ACC112 (cell line): ENCODE measurements at regions not wholly inside any gene's neighbourhood (a gene's known extent, or its start where the extent isn't known, plus 50 kb on each side); places are given as distances from the start of the nearest gene placed in this dataset.
"Not testable (repeated sequence)": the region's sequence is repeated elsewhere in the genome, so short reads cannot be mapped to it uniquely, and the experiment has no call there.

Source experiments
- H2AFZ ChIP-seq: fragments of 200-600 bp; sonication (generic); one replicate; pipeline ENCODE4 v1.6.0; 2017; ENCODE audit warnings: antibody characterized with exemption, low read length; ENCODE audit not compliant: unreplicated experiment
- H3K27ac ChIP-seq: fragments of 200-600 bp; sonication (generic); 2 replicates; pipeline ENCODE4 v1.5.1; 2014; ENCODE audit warnings: low read depth, mild to moderate bottlenecking, antibody characterized with exemption, low read length, moderate library complexity
- H3K27me3 ChIP-seq: fragments of 200-600 bp; sonication (generic); 2 replicates; pipeline ENCODE4 v1.6.1; 2014; ENCODE audit warnings: mild to moderate bottlenecking, antibody characterized with exemption, low read length, moderate library complexity, mixed read lengths; ENCODE audit not compliant: insufficient read depth
- H3K36me3 ChIP-seq: fragments of 200-600 bp; sonication (generic); 2 replicates; pipeline ENCODE4 v1.6.1; 2016; ENCODE audit warnings: mild to moderate bottlenecking, antibody characterized with exemption, low read length, moderate library complexity, mixed read lengths; ENCODE audit not compliant: insufficient read depth
- H3K4me1 ChIP-seq: fragments of 200-600 bp; sonication (generic); one replicate; pipeline ENCODE4 v1.6.1; 2016; ENCODE audit warnings: low read length, mixed read lengths; ENCODE audit not compliant: insufficient read depth, unreplicated experiment, control insufficient read depth
- H3K4me3 ChIP-seq: fragments of 200-600 bp; sonication (generic); 2 replicates; pipeline ENCODE4 v1.5.1; 2014; ENCODE audit warnings: mild to moderate bottlenecking, low read depth, low read length
- H3K79me2 ChIP-seq: fragments of 200-600 bp; sonication (generic); one replicate; pipeline ENCODE4 v1.6.0; 2016; ENCODE audit warnings: low read length; ENCODE audit not compliant: control insufficient read depth, unreplicated experiment, insufficient read depth

DNA sequence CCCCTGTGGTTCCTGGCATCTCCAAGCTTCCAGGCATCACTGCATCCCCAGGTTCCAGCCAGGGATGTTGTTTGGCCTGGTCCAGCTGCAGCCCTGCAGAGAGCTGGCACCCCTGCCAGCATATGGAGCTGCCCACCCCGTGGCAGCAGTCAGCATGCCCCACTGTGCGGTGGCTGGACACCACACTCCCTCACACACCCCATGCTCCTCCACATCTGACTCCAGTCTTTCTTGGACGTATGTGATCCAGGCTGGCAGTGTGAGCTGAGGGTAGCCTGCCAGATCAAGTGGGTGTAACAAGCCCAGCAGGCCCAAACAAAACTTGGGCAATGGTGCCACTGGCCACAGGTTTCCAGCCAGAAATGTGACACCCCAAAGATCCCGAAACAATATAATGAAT, 620.4 kb downstream of the RWDD3 start:
- Histone ChIP-seq H3K4me3 (no peak overlapping the region), H2AFZ (no peak overlapping the region), H3K79me2 (no peaks in the 10 kb centered on the region), H3K4me1 (no peaks in the 10 kb centered on the region), H3K27me3 (no peaks in the 10 kb centered on the region), H3K27ac (no peak overlapping the region), H3K36me3 (no peaks in the 10 kb centered on the region)

DNA sequence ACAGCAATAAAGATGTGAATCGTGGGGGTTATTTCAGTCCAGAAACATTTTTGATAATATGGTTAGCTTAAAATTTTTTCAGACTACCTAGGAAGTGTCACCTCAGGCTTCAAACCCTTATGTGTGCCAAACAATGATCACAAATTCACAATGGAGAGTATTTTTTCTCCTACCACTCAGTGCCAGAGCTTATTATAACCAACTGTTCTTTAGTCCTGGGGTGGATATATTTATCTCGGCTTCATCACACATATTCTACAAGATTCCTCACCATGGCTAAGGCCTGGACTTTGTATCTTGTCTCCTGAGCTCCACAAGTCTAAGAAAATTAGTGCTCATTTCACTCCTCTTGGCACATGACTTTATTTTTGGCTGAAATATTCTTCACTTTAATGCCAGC, 629.1 kb downstream of the RWDD3 start:
- H3K27ac ChIP-seq: no peak overlapping the region
- H3K27me3 ChIP-seq: no peaks in the 10 kb centered on the region
- H3K36me3 ChIP-seq: no peaks in the 10 kb centered on the region
- no peaks in the 10 kb centered on the region for H3K4me1 ChIP-seq
- no peak overlapping the region for H3K4me3 ChIP-seq
- H2AFZ ChIP-seq: no peak overlapping the region
- no peaks in the 10 kb centered on the region for H3K79me2 ChIP-seq

DNA sequence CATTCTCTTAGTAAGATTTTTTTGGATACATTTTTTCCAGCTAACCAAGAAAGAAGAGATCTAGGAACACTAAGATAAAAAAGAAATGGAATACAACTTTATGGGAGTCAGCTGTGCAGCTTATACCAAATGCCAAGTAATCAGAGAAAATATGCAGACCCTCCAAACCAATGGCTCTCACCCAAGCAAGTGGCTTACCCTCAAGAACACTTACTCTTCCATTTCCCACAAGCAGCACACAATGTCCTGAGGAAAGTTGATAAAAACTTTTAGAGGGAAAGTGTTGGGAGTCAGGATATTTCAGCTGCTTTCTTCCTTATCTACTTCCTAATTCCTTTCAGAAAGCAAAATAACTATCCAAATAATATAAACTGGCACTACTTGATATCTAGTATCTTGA, 631.8 kb downstream of the RWDD3 start:
- H3K27me3 ChIP-seq: no peaks in the 10 kb centered on the region
- no peak overlapping the region for H3K4me3 ChIP-seq
- H2AFZ ChIP-seq: no peak overlapping the region
- H3K4me1 ChIP-seq: no peaks in the 10 kb centered on the region
- no peak overlapping the region for H3K27ac ChIP-seq
- H3K79me2 ChIP-seq: no peaks in the 10 kb centered on the region
- no peaks in the 10 kb centered on the region for H3K36me3 ChIP-seq

DNA sequence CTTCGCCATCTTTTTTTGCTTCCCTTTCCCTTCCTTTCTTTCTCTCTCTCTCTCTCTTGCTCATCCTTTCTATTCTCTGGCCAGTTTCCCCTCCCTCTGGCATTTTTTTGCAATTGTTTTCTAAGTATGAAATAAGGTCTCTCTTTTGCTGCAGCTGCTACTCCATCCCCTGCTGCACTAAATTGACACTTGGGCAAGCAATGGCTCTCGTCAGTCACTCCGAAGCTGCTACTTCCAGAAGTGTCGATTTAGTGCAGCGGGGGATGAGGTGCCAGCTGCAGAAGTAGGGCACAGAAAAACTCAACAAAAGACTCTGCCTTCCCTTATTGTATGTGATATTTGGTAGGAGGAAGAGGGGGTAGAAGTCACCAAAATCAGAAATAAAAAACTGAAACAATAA, 642.3 kb downstream of the RWDD3 start:
- Histone ChIP-seq H3K27ac (no peak overlapping the region), H3K36me3 (no peaks in the 10 kb centered on the region), H2AFZ (no peak overlapping the region), H3K4me3 (no peak overlapping the region), H3K79me2 (no peaks in the 10 kb centered on the region), H3K4me1 (no peaks in the 10 kb centered on the region), H3K27me3 (no peaks in the 10 kb centered on the region)

DNA sequence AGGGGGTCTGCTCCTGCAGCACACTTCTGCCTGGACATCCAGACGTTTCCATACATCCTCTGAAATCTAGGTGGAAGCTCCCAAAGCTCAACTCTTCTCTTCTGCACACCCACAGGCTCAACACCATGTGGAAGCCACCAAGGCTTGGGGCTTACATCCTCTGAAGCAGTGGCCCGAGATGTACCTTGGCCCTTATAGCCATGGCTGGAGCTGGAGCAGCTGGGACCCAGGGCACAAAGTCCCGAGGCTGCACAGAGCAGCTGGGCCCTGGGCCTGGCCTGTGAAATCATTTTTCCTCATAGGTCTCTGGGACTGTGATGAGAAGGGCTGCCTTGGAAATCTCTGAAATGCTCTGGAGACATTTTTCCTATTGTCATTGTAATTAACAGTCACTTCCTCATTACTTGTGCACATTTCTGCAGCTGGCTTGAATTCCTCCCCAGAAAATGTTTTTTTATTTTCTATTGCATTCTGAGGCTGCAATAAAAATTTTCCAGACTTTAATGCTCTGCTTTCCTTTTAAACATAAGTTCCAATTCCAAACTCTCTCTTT, 645.6 kb downstream of the RWDD3 start:
- Histone ChIP-seq H3K27ac (no peak overlapping the region), H3K4me1 (no peaks in the 10 kb centered on the region), H3K27me3 (no peaks in the 10 kb centered on the region), H3K36me3 (no peaks in the 10 kb centered on the region), H3K4me3 (no peak overlapping the region), H3K79me2 (no peaks in the 10 kb centered on the region), H2AFZ (no peak overlapping the region)

DNA sequence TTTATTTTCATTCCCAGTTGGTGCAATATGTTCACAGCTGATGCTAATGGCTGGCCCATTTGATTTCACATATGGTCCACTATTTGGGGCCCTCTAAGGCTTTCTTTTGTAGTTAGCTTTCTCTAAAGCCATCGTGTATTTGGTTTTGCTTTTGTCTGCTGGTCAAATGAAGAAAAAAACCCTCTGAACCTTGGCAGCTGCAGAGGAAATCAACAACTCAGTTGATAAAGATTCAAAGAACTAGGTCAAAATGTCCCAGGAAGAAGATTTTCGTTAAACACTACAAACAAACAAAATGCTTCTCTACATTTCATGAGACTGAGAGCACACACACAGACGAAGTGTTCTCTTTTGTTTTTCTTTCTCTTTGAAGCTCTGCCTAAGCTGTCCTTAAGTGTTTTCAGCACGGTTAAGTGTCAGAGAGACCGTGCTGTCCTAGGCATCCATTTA, 655.0 kb downstream of the RWDD3 start:
- H3K4me3 ChIP-seq: no peak overlapping the region

DNA sequence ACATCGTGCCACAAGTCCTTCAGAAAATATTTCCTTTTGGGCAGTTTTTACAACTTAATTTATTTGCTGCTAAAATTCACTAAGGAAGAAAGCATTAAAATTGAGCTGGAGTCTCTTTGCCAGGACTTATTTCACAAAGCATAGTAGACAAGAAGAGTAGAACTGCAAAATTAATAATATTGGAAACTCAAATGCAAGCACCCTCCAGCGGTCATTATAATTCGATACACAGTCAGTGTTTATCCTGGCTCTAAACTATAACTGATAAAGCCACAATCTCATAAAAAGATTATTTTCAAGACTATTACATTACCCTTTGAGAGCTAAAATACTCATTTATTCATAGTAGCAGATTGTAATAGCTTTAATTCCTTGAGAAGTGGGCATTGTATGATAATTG, 655.4 kb downstream of the RWDD3 start:
- no peak overlapping the region for H3K27ac ChIP-seq
- H3K36me3 ChIP-seq: no peaks in the 10 kb centered on the region
- H3K4me1 ChIP-seq: no peaks in the 10 kb centered on the region
- no peaks in the 10 kb centered on the region for H3K27me3 ChIP-seq
- H2AFZ ChIP-seq: no peak overlapping the region
- H3K79me2 ChIP-seq: no peaks in the 10 kb centered on the region
- no peak overlapping the region for H3K4me3 ChIP-seq

More for the DNA sequence above, 655.0 kb downstream of the RWDD3 start:
- Histone ChIP-seq H3K36me3 (no peaks in the 10 kb centered on the region), H3K27me3 (no peaks in the 10 kb centered on the region), H3K79me2 (no peaks in the 10 kb centered on the region), H3K27ac (no peak overlapping the region), H3K4me1 (no peaks in the 10 kb centered on the region), H2AFZ (no peak overlapping the region)

DNA sequence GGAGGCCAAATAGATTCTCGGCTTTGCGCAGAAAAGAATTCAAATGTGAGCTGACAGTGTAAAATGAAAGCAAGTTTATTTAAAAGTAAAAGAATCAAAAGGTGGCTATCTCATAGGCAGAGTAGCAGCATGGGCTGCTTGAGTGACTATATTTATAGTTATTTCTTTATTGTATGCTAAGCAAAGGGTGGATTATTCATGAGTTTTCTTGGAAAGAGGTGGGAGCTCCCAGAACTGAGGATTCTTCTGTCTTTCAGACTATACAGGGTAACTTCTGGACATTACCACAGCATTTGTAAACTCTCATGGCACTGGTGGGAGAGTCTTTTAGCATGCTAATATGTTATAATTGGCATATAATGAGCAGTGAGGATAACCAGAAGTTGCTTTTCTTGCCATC, 659.9 kb downstream of the RWDD3 start:
- H2AFZ ChIP-seq: no peak overlapping the region
- H3K79me2 ChIP-seq: no peaks in the 10 kb centered on the region
- no peaks in the 10 kb centered on the region for H3K4me1 ChIP-seq
- H3K27ac ChIP-seq: no peak overlapping the region
- no peak overlapping the region for H3K4me3 ChIP-seq
- H3K36me3 ChIP-seq: no peaks in the 10 kb centered on the region
- no peaks in the 10 kb centered on the region for H3K27me3 ChIP-seq

DNA sequence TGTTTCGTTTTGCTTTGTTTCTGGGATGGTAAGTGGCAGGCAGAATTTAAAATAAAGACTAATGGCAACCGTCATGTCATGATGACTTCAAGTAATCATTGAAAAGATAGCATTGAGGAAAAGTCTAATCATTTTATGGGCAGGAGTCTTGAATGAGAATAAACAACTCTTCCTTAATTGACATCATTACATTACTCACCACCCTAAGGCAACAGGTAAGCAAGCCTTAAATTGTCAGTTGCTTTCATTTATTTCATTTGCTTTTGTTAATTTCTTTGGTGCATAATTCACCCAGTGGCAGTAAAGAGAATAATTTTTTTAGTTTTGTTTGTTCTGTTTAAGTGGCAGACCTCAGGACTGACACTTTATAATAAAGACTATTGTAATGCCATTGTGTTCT, 669.0 kb downstream of the RWDD3 start:
- Histone ChIP-seq H3K27ac (no peak overlapping the region), H2AFZ (no peak overlapping the region), H3K27me3 (no peaks in the 10 kb centered on the region), H3K36me3 (no peaks in the 10 kb centered on the region), H3K79me2 (no peaks in the 10 kb centered on the region), H3K4me3 (no peak overlapping the region), H3K4me1 (no peaks in the 10 kb centered on the region)

DNA sequence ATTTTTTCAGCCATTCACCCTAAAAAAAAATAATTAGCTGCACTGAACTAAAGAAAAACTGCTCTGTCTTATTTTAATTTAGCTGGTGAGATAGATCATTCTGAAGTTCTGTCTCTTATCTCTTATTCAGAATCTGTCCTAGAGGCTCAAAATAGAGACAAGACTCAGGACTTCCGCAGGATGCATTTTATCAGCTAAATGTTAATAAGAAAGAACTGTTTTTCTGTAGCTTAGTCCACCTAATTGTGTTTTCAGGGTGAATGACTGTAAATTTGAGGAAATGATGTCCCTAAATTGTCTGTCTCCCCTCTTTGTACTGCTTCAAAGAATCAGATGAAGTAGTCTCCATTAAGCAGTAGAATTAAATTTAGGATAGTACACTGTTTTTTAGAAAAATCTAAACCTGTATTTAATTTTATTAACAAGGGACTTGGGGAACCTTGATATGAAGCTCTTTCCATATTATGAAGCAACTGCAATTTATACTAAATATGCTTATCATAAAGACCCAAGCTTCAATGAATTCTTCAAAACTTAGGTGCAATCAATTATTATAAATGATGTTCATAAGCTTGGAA, 671.9 kb downstream of the RWDD3 start:
- no peaks in the 10 kb centered on the region for H3K79me2 ChIP-seq
- H3K4me3 ChIP-seq: no peak overlapping the region
- H2AFZ ChIP-seq: no peak overlapping the region
- H3K36me3 ChIP-seq: no peaks in the 10 kb centered on the region
- no peak overlapping the region for H3K27ac ChIP-seq
- H3K4me1 ChIP-seq: no peaks in the 10 kb centered on the region
- H3K27me3 ChIP-seq: no peaks in the 10 kb centered on the region

DNA sequence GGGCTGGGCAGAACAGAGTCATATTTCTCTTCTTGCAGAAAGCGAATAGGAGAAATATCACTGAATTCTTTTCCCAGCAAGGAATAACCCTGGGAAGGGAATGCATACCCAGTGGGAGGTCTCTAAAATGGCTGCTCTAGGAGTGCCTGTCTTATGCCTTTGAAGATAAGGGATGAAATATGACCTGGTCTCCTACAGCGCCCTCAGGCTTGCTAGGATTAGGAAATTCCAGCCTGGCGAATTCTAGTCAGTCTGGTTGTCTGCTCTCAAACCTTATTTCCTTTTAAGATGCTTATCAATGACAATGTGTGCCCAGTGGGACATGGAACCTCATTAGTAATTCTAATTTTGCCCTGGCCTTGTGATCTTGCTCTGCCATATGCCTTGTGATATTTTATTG, 677.7 kb downstream of the RWDD3 start:
- not testable (repeated sequence) for H3K79me2 ChIP-seq, H2AFZ ChIP-seq, H3K36me3 ChIP-seq, H3K27me3 ChIP-seq, H3K27ac ChIP-seq, H3K4me1 ChIP-seq, H3K4me3 ChIP-seq
